ENCODE measurements at regions not wholly inside any gene's neighbourhood (a gene's known extent, or its start where the extent isn't known, plus 50 kb on each side); places are given as distances from the start of the nearest gene placed in this dataset.
"Not testable (repeated sequence)": the region's sequence is repeated elsewhere in the genome, so short reads cannot be mapped to it uniquely, and the experiment has no call there.

- DNase-seq (ENCODE audit: low spot score): no peak
Measured at GRCh38 chr11:129729216-129729615, 86.4 kb upstream of the TMEM45B start.

- DNase-seq (ENCODE audit: low spot score): no peak
Measured at GRCh38 chr11:129729823-129730222, 85.8 kb upstream of the TMEM45B start.

- no peak for DNase-seq (ENCODE audit: low spot score)
Measured at GRCh38 chr11:129731316-129731715, 84.3 kb upstream of the TMEM45B start.

GRCh38 chr11:129732941-129733340 lies 82.7 kb upstream of the TMEM45B start:
- DNase-seq (ENCODE audit: low spot score): no peak

DNA sequence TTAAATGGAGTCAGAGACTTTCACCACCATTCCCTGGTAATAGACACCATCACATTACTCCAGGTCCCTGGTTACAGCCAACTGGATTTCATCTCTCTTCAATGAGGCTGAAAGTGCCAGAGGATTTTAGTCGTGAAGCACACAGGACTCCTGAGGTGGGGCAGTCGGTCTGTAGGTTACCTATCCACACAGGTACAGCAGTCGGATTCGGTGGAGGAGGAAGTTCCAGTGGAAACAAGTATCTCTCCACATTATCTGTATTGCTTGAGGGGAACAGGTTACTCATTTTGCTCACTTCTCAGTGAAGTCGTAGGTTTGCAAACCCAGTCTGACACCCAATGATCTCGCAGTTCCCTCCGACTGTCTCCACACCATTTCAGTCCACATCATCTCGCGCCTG lies 82.3 kb upstream of the TMEM45B start:
- DNase-seq (ENCODE audit: low spot score): no peak

GRCh38 chr11:129733981-129734380 lies 81.7 kb upstream of the TMEM45B start:
- DNase-seq (ENCODE audit: low spot score): no peak

DNA sequence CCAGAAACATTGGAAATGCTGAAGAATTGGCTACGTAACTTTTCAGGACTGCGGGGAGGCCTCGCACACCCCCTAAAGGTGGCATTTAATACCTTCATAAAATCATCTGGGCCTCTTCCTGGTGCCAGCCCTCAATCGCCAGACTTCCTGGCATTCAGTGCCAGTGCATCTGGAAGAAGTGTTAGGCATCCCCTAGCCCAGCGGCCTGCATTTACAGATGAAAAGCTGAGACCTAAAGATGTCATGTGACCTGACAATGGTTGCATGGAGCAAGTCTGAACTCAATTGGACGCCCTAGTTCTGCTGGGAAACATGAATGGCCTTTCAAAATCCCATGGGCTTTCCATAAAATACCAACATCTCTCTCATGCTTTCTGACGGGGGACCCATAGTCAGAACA lies 81.0 kb upstream of the TMEM45B start:
- no peak for DNase-seq (ENCODE audit: low spot score)

DNA sequence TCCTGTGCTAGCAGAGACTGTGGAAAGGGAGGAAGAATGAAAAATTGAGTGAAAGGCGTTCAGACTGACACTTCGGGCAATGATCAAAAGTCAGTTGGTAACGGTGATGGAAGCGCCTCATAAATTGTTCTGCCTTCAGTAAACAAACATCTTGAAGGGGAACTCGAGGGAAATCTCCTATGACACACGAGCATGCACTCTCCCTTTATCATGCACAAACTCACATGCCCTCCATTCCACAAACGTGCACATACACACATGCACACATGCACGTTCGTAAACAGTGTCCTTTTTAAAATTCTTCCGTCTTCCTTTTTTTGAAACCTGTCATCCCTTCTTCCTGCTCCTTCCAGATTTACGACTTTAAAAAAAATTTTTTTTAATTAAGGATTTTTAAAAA lies 77.8 kb upstream of the TMEM45B start:
- no peak for DNase-seq (ENCODE audit: low spot score)

- DNase-seq (ENCODE audit: low spot score): no peak
Measured at GRCh38 chr11:129738242-129738641, 77.4 kb upstream of the TMEM45B start.

- no peak for DNase-seq (ENCODE audit: low spot score)
Measured at GRCh38 chr11:129739339-129739738, 76.3 kb upstream of the TMEM45B start.

GRCh38 chr11:129740125-129740719 lies 75.4 kb upstream of the TMEM45B start:
- DNase-seq (ENCODE audit: low spot score): no peak

DNA sequence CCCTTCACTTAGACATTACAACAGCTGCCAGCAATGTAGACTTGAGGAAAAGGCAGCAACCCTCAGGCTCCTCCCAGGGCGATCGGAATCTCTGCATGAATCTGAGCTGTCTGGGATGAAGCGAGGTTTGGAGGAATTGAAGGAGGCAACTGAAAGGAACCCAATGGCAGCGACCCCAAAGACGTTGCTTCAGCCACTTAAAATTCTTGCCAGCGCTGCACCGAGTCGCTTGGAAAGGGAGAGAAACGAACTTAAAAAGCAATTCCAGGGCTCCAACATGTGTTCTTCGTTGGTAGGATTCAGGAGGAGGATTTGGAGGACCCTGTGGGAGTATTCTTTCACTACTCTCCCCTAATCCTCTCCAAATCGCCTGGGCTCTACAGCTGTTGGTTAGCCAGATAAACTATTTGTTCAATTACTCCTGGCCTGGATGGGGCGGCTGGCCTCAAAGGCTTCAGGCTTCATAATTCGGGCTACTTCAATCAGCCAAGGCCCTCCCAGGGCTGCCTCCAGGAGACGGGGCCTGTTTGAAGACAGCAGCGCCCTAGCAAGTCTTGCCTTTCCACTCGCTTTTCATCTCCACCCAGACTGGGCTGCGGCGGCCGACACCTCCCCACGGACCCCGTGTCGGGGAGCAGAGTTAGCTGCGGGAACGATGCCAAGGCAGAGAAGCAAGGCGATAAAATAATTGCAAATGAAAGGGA lies 72.4 kb upstream of the TMEM45B start:
- DNase-seq (ENCODE audit: low spot score): no peak

DNA sequence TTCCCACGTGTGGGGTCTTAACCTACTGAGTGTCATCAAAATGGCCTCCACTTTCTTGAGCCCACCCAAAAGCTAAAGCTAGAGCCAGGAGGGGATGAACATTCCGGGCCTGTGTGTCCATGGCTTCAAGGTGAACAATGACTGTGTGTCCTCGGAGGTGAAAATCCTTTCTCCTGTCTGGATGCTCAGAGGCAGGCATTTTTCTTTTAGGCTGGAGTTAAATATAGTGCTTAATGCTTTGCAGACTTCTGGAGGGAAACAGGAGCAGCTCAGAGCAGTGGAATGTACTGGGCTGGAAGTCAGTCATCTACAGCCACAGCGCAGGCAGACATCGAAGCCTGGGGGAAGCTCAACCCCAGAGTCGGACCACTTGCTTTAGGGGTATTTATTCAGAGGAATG lies 68.6 kb upstream of the TMEM45B start:
- DNase-seq (ENCODE audit: low spot score): no peak

- DNase-seq (ENCODE audit: low spot score): no peak
Measured at GRCh38 chr11:129749141-129749540, 66.5 kb upstream of the TMEM45B start.

DNA sequence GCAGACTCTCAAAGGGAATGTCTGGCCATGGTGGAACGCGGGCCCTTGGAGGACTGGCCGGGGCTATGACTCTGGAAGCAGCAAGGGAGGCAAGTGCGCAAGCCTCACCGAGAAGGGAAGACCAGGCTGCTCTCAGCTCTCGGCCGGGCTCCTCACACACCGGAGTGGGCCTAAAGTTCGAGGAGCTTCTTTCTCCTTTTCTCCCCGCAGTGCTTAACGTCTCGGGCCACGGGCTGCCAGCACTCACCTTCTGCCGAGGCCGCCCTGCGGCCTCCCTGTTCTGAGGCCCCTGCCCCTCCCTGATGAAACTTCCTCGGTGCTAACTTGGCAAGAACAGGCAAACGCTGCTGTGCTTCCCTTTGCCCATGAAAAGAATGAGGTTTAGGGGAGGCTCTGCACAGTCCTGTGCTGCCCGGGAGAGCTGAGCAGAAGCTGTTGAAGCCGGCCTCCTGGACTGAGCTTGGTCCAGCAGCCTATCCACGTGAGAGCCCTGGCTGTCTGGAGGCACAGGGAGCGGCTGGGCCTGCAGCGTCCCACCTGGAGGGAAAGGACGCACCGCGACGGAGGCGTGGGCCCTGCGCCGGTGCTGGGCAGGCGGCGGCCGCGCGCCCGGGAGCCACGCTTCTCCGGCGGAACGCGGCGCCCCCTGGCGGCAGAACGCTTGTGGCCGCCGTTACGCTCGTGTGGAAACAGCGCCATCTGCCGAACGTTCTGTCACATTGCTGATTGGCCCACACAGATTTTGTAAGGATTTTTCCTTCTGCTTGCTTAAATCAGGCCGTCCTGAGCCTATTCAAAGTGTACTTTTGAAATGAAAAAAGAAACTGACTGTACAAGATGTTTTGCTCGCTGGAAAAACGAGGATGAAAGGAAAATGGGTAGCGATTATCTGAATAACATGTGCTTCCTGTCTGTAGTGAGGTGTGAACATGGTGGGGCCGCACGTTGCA lies 65.0 kb upstream of the TMEM45B start:
- DNase-seq (ENCODE audit: low spot score): peak; percentile 41

DNA sequence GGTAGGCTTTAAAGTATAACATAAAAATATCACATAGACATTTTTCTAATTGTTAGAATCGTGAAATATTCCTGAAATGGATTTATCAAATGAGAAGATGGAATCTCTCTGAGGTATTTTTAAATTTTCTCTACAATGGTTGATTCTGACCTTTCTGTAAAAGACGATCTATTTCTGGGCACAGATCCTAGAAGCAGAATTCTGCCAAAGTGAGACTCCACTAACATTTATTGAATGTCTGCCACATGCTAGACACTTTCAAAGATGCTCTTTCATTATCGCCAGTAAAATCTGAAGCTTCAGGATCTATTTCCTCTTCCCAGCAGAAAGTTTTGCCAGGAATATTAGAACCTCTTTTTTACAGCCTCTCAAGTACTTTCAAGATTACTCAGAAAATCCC lies 64.1 kb upstream of the TMEM45B start:
- no peak for DNase-seq (ENCODE audit: low spot score)

DNA sequence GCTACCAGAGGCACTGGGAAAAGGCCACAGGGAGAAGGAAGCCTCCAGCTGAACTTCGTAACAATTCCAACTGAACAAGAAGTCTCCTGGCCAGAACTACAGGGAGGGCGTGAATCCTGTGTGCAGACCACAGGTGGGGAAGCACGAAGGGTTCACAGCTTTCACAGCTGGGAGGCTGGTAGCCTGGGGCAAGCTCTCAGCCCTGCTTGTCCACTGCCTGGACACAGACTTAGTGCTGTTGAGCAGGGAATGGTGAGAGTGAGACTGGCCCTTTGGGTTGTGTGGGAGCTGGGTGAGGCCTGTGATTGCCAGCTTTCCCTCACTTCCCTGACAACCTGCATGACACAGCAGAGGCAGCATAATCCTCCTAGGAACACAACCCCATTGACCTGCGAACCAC lies 52.1 kb upstream of the TMEM45B start:
- DNase-seq (ENCODE audit: low spot score): not testable (repeated sequence)

DNA sequence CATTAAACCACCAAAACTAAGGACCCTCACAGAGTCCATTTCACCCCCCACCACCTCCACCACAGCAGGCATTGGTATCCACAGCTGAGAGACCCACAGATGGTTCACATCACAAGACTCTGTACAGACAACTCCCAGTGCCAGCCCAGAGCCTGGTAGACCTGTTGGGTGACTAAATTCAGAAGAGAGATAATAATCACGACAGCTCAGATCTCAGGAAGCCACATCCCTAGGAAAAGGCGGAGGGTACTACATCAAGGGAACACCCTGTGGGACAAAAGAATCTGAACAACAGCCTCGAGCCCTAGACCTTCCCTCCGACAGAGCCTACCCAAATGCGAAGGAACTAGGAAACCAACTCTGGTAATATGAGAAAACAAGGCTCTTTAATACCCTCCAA lies 51.4 kb upstream of the TMEM45B start:
- DNase-seq (ENCODE audit: low spot score): not testable (repeated sequence)
